Activated naive CD4-positive, alpha-beta T cell treated with anti-CD3 and anti-CD28 coated beads, Interleukin-2, amount 50 U/mL, for 72 hours (primary cell): ENCODE measurements at regions not wholly inside any gene's neighbourhood (a gene's known extent, or its start where the extent isn't known, plus 50 kb on each side); places are given as distances from the start of the nearest gene placed in this dataset.

ENCODE experiments used
- ATAC-seq, 2 donors: fragments of 150-1000 bp; cut with Tn5 transposase; 2 replicates each; pipeline ENCODE4 v1.10.0; 2021; ENCODE audit warnings: mild to moderate bottlenecking in 2 of 2, moderate library complexity in 2 of 2
- DNase-seq, 2 donors: peaks; one replicate each; pipeline ENCODE4 v3.0.0; 2021 to 2022; ENCODE audit warnings: low spot score in 2 of 2
- H3K27ac Mint-ChIP-seq, 2 donors: one replicate each; pipeline ENCODE4 v1.8.0; 2022; ENCODE audit warnings: mild to moderate bottlenecking in 2 of 2, mixed read lengths in 2 of 2
- H3K36me3 Mint-ChIP-seq, 2 donors: one replicate each; pipeline ENCODE4 v1.8.0; 2022; ENCODE audit warnings: mixed read lengths in 2 of 2
- H3K9me3 Mint-ChIP-seq, 2 donors: one replicate each; pipeline ENCODE4 v1.8.0; 2022; ENCODE audit warnings: mixed read lengths in 2 of 2

DNA sequence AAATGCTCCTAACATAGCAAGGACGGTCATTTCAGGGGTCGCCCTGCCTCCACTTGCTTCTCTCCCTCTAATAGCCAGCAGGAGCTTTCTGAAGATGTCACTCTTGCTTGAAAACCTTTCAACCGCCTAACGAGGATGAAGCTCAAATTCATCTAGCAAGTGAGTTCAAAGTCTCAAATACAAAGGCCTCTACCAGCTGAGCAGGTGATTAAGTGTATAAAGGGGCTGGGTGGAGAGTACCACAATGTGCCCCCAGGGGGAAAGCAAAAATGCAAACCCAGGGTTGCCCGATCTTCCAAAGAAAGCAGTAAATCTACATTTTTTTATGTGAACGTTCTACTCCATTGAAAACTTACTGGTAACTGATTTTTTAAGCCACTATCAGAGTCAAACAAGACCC lies 50.4 kb upstream of the GRIP2 start:
- no peak for ATAC-seq
- no peak for DNase-seq
- Mint-ChIP-seq H3K9me3 (no peaks in the 10 kb centered on the region), H3K36me3 (no peaks in the 10 kb centered on the region), H3K27ac (no peak overlapping the region)

DNA sequence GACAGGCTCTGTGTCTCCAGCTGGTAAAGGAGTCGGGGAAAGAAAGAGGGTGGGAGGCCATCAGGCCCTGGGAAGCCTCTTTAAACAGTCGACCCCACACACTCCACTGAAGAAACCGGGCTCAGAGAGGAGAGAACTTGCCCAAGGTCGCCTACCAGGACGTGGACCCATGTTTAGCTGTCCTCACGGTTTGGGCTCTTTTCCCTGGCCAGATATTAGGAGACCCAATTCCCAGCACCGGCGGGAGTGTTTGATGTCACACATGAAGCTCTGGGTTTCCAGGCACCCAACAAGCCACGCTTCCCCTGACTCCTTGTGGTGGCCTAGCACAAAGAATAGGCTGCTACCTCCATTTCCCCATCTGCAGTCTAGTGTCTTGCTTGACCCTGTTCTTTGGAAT lies 52.2 kb upstream of the GRIP2 start:
- ATAC-seq (no peak), DNase-seq (no peak)
- no peaks in the 10 kb centered on the region for H3K9me3 Mint-ChIP-seq
- no peak overlapping the region for H3K27ac Mint-ChIP-seq
- H3K36me3 Mint-ChIP-seq: no peaks in the 10 kb centered on the region

DNA sequence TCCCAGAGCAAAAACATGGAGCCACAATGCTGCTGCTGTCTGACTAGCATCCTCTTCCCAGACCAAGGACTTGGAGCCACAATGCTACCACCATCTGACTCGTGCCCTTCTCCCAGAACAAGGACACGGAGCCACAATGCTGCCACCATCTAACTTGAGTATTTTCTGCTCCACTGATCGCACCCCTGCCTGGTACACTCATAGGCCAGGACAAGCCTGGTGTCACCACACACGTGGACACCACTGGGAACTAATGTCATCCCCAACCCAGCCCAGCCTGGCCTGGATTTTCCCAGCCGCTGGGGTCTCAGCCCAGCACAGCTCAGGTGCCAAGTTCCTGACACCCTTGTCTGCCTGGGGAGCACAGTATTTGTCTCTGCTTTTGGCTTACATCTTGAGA lies 52.7 kb upstream of the GRIP2 start:
- Mint-ChIP-seq H3K9me3 (no peaks in the 10 kb centered on the region), H3K36me3 (no peaks in the 10 kb centered on the region), H3K27ac (no peak overlapping the region)
- ATAC-seq: no peak
- no peak for DNase-seq

DNA sequence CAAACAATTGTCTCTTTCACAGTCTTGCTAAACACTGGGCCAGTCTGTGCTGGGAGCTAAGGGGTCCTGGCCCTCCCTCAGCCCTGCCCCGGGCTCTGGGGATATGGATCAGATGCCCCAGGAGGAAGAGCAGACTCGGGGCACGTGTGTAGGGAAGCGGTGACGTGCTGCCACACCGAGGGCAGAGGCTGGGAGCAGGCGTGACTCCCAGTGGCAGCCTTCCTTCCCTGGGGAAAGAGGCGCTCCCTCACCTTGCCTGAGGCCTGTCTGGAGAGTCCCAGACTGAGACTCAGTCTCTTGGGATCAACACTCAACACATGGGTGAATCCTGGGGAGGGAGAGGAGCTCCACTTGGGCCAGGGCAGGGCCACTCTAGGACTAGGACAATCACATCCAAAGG lies 54.1 kb upstream of the GRIP2 start:
- H3K36me3 Mint-ChIP-seq: no peaks in the 10 kb centered on the region
- DNase-seq (no peak), ATAC-seq (no peak)
- no peak overlapping the region for H3K27ac Mint-ChIP-seq
- H3K9me3 Mint-ChIP-seq: peaks cover 11 to 12% of the 10 kb centered on the region in 2 donors

DNA sequence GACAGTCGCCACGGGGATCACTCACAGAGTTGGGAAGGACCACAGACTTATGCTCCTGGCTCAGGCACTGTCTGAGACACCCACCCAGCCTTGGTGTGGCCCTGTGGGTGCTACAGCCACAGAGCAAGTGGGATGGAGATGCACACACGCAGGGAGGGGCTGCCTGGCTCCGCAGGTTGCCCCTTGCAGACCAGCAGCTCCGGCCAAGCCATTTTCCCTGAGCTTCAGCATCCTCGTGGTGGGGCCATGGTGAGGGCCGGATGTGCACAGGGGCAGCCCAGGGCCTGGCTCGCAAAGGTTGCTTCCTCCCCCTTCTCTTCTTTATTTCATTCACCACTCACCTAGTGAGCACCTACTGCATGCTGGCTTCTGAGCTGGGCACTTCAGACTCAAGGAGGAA lies 55.4 kb upstream of the GRIP2 start:
- Mint-ChIP-seq H3K9me3 (peaks cover 11 to 12% of the 10 kb centered on the region in 2 donors), H3K36me3 (no peaks in the 10 kb centered on the region), H3K27ac (no peak overlapping the region)
- ATAC-seq: no peak
- no peak for DNase-seq

DNA sequence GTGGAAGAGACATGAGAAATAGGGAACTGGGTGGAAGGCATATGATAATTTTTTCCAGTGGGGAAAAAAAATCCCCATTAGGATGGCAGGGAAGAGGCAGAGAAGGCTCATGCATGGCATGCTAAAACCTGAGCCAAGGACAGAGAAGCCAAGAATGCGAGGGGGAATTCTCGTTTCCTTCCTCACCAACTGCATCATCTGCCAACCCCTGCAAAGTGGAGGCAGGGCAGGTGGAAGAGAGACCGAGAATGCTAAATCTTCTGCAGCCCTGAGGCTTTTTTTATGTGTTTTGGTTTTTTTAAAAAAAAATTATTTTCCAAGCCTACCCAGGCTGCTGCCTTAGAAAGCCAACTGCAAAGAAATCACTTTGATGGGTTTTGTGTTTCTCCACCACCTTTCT lies 54.3 kb upstream of the CCDC174 start:
- Mint-ChIP-seq H3K27ac (no peak overlapping the region), H3K9me3 (peaks cover 11 to 12% of the 10 kb centered on the region in 2 donors), H3K36me3 (no peaks in the 10 kb centered on the region)
- DNase-seq (no peak), ATAC-seq (no peak)

DNA sequence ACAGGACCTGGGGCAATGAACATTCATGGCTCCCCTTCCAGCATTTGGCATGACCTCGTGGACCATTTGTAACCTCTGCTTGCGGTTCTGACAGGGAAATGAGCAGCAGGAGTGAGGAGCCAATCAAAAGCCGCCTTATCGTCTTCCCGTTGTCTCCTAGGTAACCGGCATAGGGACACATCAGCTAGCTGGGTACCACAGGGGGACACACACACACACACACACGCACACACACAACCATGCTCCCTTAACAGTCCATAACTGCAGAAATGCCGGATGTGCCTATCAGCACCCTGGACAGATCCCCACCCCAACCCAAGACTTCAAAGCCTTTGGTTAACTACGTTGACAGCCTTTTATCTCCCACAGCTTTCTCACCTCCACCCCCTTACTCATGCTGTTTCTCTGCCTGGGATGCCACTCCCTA lies 53.4 kb upstream of the CCDC174 start:
- ATAC-seq (peak; percentile 69 to 94), DNase-seq (peak in 1 of 2 donors; percentile 65)
- Mint-ChIP-seq H3K36me3 (peaks cover 2% of the 10 kb centered on the region in 2 donors), H3K27ac (no peak overlapping the region), H3K9me3 (peaks cover 12 to 13% of the 10 kb centered on the region in 2 donors)

DNA sequence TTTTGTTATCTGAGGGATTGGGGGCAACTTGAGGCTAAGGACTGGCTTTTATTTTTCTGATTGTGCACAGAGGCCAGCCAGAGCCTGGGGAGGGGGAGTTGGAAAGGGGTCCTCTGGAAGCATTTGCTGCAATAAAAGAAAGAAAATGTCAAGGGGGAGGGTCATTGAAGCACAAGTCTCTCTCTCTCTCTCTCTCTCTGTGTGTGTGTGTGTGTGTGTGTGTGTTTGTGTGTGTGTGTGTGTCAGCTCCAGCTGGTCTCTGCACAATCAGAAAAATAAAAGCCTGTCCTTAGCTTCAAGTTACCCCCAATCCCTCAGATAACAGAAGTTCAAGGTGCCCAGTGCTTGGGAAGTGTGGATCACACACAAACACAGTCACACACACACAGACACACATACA lies 52.1 kb upstream of the CCDC174 start:
- no peak for DNase-seq
- peaks cover 10% of the 10 kb centered on the region in 2 donors for H3K36me3 Mint-ChIP-seq
- H3K27ac Mint-ChIP-seq: no peak overlapping the region
- H3K9me3 Mint-ChIP-seq: peaks cover 15 to 17% of the 10 kb centered on the region in 2 donors
- ATAC-seq: no peak

DNA sequence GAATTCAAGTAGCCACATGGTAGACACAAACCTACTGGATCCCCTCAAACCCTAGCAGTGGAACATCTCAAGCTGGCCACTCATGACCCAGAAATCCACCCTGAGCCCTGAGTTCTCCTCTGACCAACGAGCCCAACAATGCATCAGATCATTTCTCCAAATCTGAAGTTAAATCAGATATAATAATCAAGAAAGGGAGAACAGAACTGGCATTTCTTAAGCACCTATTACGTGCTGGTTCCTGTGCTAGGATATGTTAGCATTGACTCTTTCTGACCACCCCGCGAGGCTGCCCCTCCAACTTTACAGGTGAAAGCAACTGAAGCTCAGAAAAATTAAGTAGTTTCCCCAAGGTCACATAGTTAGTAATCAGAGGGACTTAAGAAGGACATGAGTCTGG lies 51.5 kb upstream of the CCDC174 start:
- Mint-ChIP-seq H3K27ac (no peak overlapping the region), H3K36me3 (peaks cover 10% of the 10 kb centered on the region in 2 donors), H3K9me3 (peaks cover 15 to 17% of the 10 kb centered on the region in 2 donors)
- ATAC-seq: no peak
- DNase-seq: no peak

DNA sequence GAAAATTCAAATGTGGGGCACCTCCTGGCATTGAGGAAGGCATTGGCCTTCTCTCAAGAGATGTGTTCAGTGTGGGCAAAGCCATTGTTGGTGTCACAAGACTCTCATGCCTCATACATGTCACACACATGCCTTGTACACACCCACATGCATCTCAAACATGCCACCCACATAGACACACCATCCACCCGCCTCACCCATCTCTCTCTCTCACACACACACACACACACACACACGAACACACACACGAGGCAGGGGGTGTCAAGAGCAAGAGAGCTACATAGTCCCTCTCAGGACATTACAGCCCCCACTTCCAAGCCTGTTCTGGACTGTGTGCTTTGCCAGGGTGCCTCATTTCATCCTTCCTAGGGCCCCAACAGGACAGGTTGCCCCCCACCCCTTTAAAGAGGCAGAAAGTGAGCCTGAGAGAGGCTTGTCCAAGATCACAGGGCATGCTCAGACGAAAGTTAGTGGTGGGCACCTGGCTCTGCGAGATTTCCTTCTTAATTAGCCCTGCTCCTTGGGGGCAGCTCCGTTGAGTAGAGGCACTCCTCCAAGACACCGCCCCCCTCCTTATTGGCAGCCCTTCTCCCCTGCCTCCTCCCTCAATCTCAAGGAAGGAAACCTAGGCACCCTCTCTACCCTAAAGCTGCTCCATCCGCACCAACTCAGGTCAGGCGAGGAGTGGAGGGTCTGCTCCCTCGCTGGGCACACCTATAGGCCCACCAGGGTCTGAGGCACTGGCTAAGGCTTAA lies 50.5 kb upstream of the CCDC174 start:
- DNase-seq (no peak), ATAC-seq (no peak)
- Mint-ChIP-seq H3K27ac (no peak overlapping the region), H3K36me3 (peaks cover 10% of the 10 kb centered on the region in 2 donors), H3K9me3 (peaks cover 15 to 17% of the 10 kb centered on the region in 2 donors)

DNA sequence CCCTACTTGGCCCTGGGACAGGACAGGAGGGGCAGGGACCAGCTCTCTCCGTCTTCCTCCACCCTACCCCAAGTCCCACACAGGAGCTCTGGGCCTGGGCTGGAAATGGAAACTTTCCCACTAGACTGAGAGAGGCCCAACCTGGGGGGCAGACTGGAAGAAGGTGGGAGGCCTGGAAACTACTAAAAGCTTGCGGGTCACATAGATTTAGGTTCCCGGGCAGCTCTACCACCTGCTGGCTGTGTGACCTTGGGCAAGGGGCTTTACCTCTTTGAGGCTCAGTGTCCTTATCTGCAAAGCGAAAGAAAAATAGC lies 49.9 kb upstream of the CCDC174 start:
- no peak for ATAC-seq
- Mint-ChIP-seq H3K9me3 (peaks cover 15 to 17% of the 10 kb centered on the region in 2 donors), H3K27ac (no peak overlapping the region), H3K36me3 (peaks cover 10% of the 10 kb centered on the region in 2 donors)
- DNase-seq: no peak
